IMR-90 (cell line): ENCODE measurements at regions not wholly inside any gene's neighbourhood (a gene's known extent, or its start where the extent isn't known, plus 50 kb on each side); places are given as distances from the start of the nearest gene placed in this dataset.

Experiments used
- ATAC-seq: fragments of 200-7000 bp; cut with Tn5 transposase; 2 replicates; pipeline ENCODE4 v1.9.1; 2020; ENCODE audit warnings: low read depth, mild to moderate bottlenecking, moderate library complexity
- BruUV-seq: library from RNA; stranded (reverse); fragments of 400-500 nt; replicated peaks from 2 replicates; lab custom pipeline; 2021; lab: Mats Ljungman, UMichigan
- CTCF ChIA-PET: fragments of 300-600 bp; formaldehyde crosslinking; extraction: SDS; loops from one replicate; lab custom pipeline; 2021; ENCODE audit warnings: antibody characterized with exemption; lab: Yijun Ruan, JAX
- POLR2A ChIA-PET: fragments of 300-600 bp; sonication (Branson Sonifier 250); formaldehyde crosslinking; loops from one replicate; lab custom pipeline; 2022; ENCODE audit warnings: antibody characterized with exemption; ENCODE audit not compliant: unreplicated experiment; lab: Charles Lee
- DNase-seq: peaks from one replicate; pipeline ENCODE4 v3.0.0; 2013
- H2AFZ ChIP-seq: replicated peaks from 2 replicates; pipeline ENCODE3; 2013; ENCODE audit warnings: low read length, mild to moderate bottlenecking; ENCODE audit not compliant: poor library complexity
- H2AK5ac ChIP-seq: 2 replicates; pipeline ENCODE4 v1.6.1; 2013; ENCODE audit warnings: low read depth, low read length, inconsistent platforms
- H2AK9ac ChIP-seq: replicated peaks from 2 replicates; pipeline ENCODE3; 2013; ENCODE audit warnings: mild to moderate bottlenecking, low read depth, low read length, moderate library complexity; ENCODE audit not compliant: poor library complexity
- H2BK120ac ChIP-seq: 2 replicates; pipeline ENCODE4 v1.6.1; 2013; ENCODE audit warnings: low read depth, low read length, inconsistent platforms
- H2BK15ac ChIP-seq: 3 replicates; pipeline ENCODE4 v1.6.1; 2013; ENCODE audit warnings: low read depth, low read length, inconsistent platforms
- H2BK20ac ChIP-seq: 2 replicates; pipeline ENCODE4 v1.6.1; 2013; ENCODE audit warnings: low read depth, mild to moderate bottlenecking, inconsistent platforms, low read length, moderate library complexity
- H2BK5ac ChIP-seq: 2 replicates; pipeline ENCODE4 v1.6.1; 2013; ENCODE audit warnings: mild to moderate bottlenecking, low read depth, low read length, inconsistent platforms; ENCODE audit not compliant: poor library complexity, severe bottlenecking
- H3K14ac ChIP-seq: replicated peaks from 2 replicates; pipeline ENCODE4 v1.6.1; 2013; ENCODE audit warnings: low read depth, low read length, inconsistent platforms
- H3K18ac ChIP-seq: 2 replicates; pipeline ENCODE4 v1.6.1; 2013; ENCODE audit warnings: low read depth, low read length, control low read depth
- H3K23ac ChIP-seq: 2 replicates; pipeline ENCODE4 v1.6.1; 2013; ENCODE audit warnings: low read depth, low read length, inconsistent platforms
- H3K27ac ChIP-seq: 2 replicates; pipeline ENCODE4 v1.5.1; 2013; ENCODE audit warnings: mild to moderate bottlenecking, control low read depth, low read length; ENCODE audit not compliant: insufficient read depth
- H3K27me3 ChIP-seq: 2 replicates; pipeline ENCODE4 v1.6.1; 2013; ENCODE audit warnings: low read length; ENCODE audit not compliant: control insufficient read depth, insufficient read depth
- H3K36me3 ChIP-seq: 2 replicates; pipeline ENCODE4 v1.6.1; 2013; ENCODE audit warnings: low read length, mixed read lengths; ENCODE audit not compliant: control insufficient read depth, insufficient read depth
- H3K4ac ChIP-seq: 2 replicates; pipeline ENCODE4 v1.6.1; 2013; ENCODE audit warnings: low read depth, low read length, inconsistent platforms
- H3K4me1 ChIP-seq: 2 replicates; pipeline ENCODE4 v1.6.1; 2013; ENCODE audit warnings: low read length, mixed read lengths; ENCODE audit not compliant: control insufficient read depth, insufficient read depth
- H3K4me2 ChIP-seq: 2 replicates; pipeline ENCODE4 v1.6.1; 2013; ENCODE audit warnings: low read depth, mild to moderate bottlenecking, control low read depth, low read length, moderate library complexity
- H3K4me3 ChIP-seq: 2 replicates; pipeline ENCODE4 v1.5.1; 2013; ENCODE audit warnings: low read depth, mild to moderate bottlenecking, control low read depth, low read length, moderate library complexity; ENCODE audit not compliant: insufficient read depth
- H3K56ac ChIP-seq: 2 replicates; pipeline ENCODE4 v1.6.1; 2013; ENCODE audit warnings: low read length, inconsistent platforms; ENCODE audit not compliant: insufficient read depth; ENCODE audit errors: extremely low read depth
- H3K79me1 ChIP-seq, 2 experiments: 2 replicates each; pipeline ENCODE4 v1.6.1; 2013; ENCODE audit warnings: low read length in 2 of 2, inconsistent platforms in 1 of 2, low read depth in 1 of 2
- H3K9ac ChIP-seq: 2 replicates; pipeline ENCODE4 v1.6.1; 2013; ENCODE audit warnings: low read depth, low read length, control low read depth
- H3K9me1 ChIP-seq: 2 replicates; pipeline ENCODE4 v1.6.1; 2013; ENCODE audit warnings: low read length, inconsistent platforms; ENCODE audit not compliant: insufficient read depth
- H3K9me3 ChIP-seq: 2 replicates; pipeline ENCODE4 v1.6.1; 2013; ENCODE audit warnings: low read length; ENCODE audit not compliant: control insufficient read depth, insufficient read depth
- H4K20me1 ChIP-seq: 2 replicates; pipeline ENCODE4 v1.6.1; 2013; ENCODE audit warnings: low read length, inconsistent platforms; ENCODE audit not compliant: insufficient read depth
- H4K5ac ChIP-seq: 2 replicates; pipeline ENCODE4 v1.6.1; 2013; ENCODE audit warnings: mild to moderate bottlenecking, low read depth, low read length, control low read depth
- H4K8ac ChIP-seq, 2 experiments: 2 replicates each; pipeline ENCODE4 v1.6.1; 2013; ENCODE audit warnings: low read depth in 2 of 2, low read length in 2 of 2, control low read depth in 1 of 2, inconsistent platforms in 1 of 2
- H4K91ac ChIP-seq: 2 replicates; pipeline ENCODE4 v1.6.1; 2013; ENCODE audit warnings: low read depth, low read length, inconsistent platforms; ENCODE audit not compliant: insufficient read depth
- MXI1 ChIP-seq: IDR thresholded peaks from 2 replicates; pipeline ENCODE4 v1.6.1; 2012; ENCODE audit warnings: low read depth, mild to moderate bottlenecking, low read length, moderate library complexity, borderline replicate concordance
- WGBS, 2 experiments: methylation state at CpG; one replicate each; pipeline versions ENCODE4 v1.1.5 to v1.1.7; 2013; ENCODE audit warnings: missing lambda C conversion rate in 2 of 2; ENCODE audit not compliant: insufficient read length in 1 of 2; ENCODE audit errors: extremely low coverage in 2 of 2; 5-methylcytosine and 5-hydroxymethylcytosine counted together
- dilution Hi-C: fragments of 300-500 bp; cut with HindIII; formaldehyde crosslinking; loops from one replicate; pipeline ENCODE4 v1.14.3; 2018; ENCODE audit warnings: low sequenced_read_pairs; ENCODE audit not compliant: unreplicated experiment
- in situ Hi-C: fragments of 300-500 bp; cut with MboI; formaldehyde crosslinking; loops from 3 replicates; pipeline ENCODE4 v1.14.3; 2019; ENCODE audit warnings: low sequenced_read_pairs, inconsistent platforms, mixed read lengths
- intact Hi-C: fragments of 100-400 bp; cut with micrococcal nuclease; formaldehyde crosslinking; loops from 2 replicates; pipeline ENCODE4 v1.10.0; 2022

DNA sequence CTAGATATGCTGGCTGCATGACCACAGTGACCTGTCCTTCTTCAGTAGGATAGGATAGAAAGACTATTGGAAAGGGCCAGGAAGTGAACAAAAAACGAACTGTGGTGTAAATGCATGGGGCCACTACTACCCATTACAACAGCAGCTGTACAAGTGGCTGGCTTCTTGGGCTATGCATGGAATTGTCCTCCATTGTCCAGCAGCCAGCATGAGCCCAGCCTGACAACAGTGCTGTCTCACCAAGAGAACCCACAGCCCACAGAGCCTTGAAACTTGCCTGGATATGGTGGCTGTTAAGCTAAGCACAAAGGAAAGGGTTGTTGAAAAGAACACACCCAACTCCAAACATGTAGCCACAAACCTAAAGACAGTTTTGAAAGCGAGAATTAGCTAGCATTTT lies 330.2 kb upstream of the F9 start:
- no peak overlapping the region for H2BK5ac ChIP-seq
- BruUV-seq, result no TSS peak
- H2AFZ ChIP-seq, result no peak overlapping the region
- H2BK15ac ChIP-seq, result no peak overlapping the region
- H3K18ac ChIP-seq, result no peak overlapping the region
- no peak overlapping the region for H2BK120ac ChIP-seq
- no peak overlapping the region for H3K9ac ChIP-seq
- H2AK9ac ChIP-seq, result no peak overlapping the region
- dilution Hi-C loops (no loop called here), in situ Hi-C loops (no loop called here), intact Hi-C loops (no loop called here)
- H4K20me1 ChIP-seq, result no peaks in the 10 kb centered on the region
- H4K8ac ChIP-seq, result no peak overlapping the region
- no peaks in the 10 kb centered on the region for H3K4me1 ChIP-seq
- H3K4me2 ChIP-seq, result no peak overlapping the region
- no peaks in the 10 kb centered on the region for H3K79me1 ChIP-seq
- no peak overlapping the region for H3K27ac ChIP-seq
- H3K14ac ChIP-seq, result no peak overlapping the region
- H4K91ac ChIP-seq, result no peak overlapping the region
- WGBS, 2 experiments, result no CpG with 5 or more reads among the region's 2 CpGs
- no peak overlapping the region for H2AK5ac ChIP-seq
- no peaks in the 10 kb centered on the region for H3K36me3 ChIP-seq
- CTCF ChIA-PET, result no interaction called here
- ATAC-seq (no peak), DNase-seq (no peak)
- POLR2A ChIA-PET, result no interaction called here
- no peak overlapping the region for H2BK20ac ChIP-seq
- H3K23ac ChIP-seq, result no peak overlapping the region
- TF ChIP-seq MXI1, result no peak
- no peaks in the 10 kb centered on the region; the same call in 1 of the 2 replicates for H3K9me3 ChIP-seq
- H3K9me1 ChIP-seq, result no peaks in the 10 kb centered on the region
- no peak overlapping the region for H3K56ac ChIP-seq
- H3K27me3 ChIP-seq, result peaks cover 10% of the 10 kb centered on the region; the same call in 1 of the 2 replicates
- H3K4ac ChIP-seq, result no peak overlapping the region
- no peak overlapping the region for H3K4me3 ChIP-seq
- no peak overlapping the region for H4K5ac ChIP-seq
